HG03565 (cell line): ENCODE measurements at regions not wholly inside any gene's neighbourhood (a gene's known extent, or its start where the extent isn't known, plus 50 kb on each side); places are given as distances from the start of the nearest gene placed in this dataset.
A peak's percentile ranks its signal among the peaks of the same experiment; 100 is the strongest.
"Not testable (repeated sequence)": the region's sequence is repeated elsewhere in the genome, so short reads cannot be mapped to it uniquely, and the experiment has no call there.

Experiments used
- ATAC-seq: cut with Tn5 transposase; IDR thresholded peaks from one replicate; pipeline ENCODE4 v1.9.1; 2021; ENCODE audit warnings: mild to moderate bottlenecking, moderate library complexity; ENCODE audit not compliant: unreplicated experiment

DNA sequence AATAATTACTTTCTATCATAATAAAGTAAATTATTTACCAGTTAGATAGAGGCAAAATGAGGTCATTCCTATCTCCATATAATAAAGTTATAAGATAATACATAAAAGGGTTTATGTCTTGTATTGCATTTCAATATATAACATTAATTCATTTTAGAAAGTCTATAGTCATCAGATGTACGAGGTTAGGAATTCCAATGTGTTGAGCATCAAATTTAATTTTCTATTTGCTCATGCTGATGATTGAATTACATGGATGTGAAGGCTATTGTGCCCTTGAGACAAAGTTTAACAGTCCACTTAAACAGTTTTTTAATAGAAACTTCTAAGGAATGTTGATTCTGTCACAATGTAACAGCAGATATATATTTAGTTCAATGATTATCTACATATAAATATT, 678.3 kb upstream of the LRRN3 start:
- ATAC-seq = no peak

DNA sequence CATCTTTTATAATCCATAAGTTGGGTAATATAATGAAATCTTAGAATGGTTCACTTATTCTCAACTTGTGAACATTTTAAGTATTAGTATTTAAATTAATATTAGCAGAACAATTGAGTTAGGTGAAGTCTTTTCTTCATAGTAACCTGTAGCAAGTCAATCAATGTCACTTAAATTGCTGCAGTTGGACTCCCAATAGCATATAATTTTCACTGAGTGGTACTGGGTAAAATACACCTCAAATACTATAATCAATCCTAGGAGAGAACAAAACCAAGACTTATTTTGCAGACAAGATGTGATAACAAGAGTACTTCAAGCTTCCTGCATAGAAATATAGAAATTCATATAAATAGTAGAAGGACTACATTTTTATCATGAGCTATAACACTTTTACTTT, 677.9 kb upstream of the LRRN3 start:
- no peak for ATAC-seq

- no peak for ATAC-seq
Measured at GRCh38 chr7:110417611-110418010, 673.3 kb upstream of the LRRN3 start.

GRCh38 chr7:110418659-110419280, 672.2 kb upstream of the LRRN3 start:
- ATAC-seq = no peak

DNA sequence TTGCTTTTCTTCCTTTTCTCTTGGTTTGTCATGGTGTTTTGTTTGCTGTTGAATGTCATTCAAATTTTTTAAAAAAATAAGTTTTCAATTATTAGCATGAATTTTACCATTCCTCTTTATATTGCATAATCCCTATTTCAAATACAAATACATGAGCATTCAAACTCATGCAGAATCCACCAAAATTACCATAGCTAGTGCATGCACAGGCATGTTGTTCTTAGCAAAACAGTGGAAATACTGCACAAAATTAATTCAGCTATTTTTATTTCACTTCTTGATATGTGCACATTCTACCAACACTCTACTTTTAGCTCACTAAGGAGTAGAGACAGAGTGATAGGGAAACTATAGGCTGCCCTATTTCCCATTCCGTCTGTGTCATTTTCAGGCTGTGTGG, 670.1 kb upstream of the LRRN3 start:
- no peak for ATAC-seq

- ATAC-seq = no peak
Measured at GRCh38 chr7:110421490-110422241, 669.3 kb upstream of the LRRN3 start.

GRCh38 chr7:110432061-110432553, 658.8 kb upstream of the LRRN3 start:
- no peak for ATAC-seq

DNA sequence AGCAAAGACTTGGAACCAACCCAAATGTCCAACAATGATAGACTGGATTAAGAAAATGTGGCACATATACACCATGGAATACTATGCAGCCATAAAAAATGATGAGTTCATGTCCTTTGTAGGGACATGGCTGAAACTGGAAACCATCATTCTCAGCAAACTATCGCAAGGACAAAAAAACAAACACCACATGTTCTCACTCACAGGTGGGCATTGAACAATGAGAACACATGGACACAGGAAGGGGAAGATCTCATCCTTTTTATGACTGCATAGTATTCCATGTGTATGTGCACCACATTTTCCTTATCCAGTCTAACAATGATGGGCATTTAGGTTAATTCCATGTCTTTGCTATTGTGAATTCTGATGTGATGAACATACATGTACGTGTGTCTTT, 652.0 kb upstream of the LRRN3 start:
- ATAC-seq = not testable (repeated sequence)

GRCh38 chr7:110442381-110442837, 648.5 kb upstream of the LRRN3 start:
- peak; percentile 73 for ATAC-seq

DNA sequence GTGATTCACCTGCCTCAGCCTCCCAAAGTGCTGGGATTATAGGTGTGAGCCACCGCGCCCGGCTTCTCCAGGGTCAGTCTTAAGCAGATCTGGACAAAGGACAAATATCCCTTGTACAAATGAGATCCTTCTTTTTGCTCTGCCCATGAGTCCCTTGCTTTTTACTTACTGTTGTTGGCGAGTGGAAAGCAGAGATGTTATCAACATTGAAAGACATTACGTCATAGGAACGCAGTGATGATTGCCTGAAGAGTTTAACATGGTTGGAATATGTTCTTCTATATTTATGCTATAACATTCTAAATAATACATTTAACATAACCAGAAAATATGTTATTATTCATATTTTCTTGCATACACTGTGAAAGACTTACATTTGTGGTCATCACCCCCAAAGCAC, 644.3 kb upstream of the LRRN3 start:
- ATAC-seq = no peak

- peak; percentile 67 for ATAC-seq
Measured at GRCh38 chr7:110448918-110449317, 642.0 kb upstream of the LRRN3 start.

GRCh38 chr7:110454713-110455112, 636.2 kb upstream of the LRRN3 start:
- peak; percentile 68 for ATAC-seq

DNA sequence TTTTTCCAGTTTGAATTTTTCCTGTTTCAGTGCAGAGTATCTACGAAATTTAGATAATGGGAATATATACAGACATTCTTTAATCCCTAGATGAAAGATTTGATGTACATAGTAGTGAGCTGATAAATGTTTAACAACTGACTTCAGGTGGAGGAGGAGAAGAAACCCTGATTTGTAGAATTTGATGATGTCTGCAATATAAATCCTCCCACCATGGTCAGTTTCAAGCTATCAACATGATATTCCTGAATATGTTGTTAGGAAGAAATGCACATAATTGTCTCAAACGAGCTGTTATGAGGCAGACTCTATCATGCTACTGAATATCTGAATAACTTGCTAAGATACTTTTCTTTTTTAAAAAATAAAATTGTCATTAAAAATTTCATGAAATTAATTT, 629.3 kb upstream of the LRRN3 start:
- no peak for ATAC-seq

DNA sequence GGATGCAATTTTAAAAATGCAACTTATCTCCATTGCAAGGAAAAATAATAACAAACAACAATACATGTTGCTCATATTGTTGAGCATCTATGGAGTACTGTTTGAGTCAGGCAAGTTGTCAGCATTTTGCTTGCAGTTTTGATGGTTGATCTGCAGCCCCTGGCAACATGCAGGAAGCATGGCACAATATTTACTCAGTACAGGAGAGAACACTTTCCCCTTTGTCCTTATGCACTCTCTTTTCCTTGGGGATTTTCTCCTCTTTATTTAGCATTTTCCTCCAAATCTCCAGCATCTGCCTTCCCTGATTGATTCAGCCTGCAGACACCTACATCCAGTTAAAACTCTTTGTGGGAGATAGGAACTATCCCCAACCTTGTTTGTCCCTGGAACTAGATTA, 620.5 kb upstream of the LRRN3 start:
- ATAC-seq = no peak

- not testable (repeated sequence) for ATAC-seq
Measured at GRCh38 chr7:110472419-110472818, 618.5 kb upstream of the LRRN3 start.

DNA sequence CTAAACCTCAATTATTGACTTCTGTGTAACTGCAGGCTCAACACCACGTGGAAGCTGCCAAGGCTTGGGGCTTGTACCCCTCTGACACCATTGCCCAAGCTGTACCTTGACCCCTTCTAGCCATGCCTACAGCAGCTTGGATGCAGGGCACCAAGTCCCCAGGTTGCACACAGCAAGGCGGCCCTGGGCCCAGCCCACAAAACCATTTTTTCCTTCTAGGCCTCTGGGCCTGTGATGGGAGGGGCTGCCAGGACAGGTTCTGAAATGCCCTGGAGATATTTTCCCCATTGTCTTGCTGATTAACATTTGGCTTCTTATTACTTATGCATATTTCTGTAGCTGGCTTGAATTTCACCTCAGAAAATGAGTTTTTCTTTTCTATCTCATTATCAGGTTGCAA, 610.0 kb upstream of the LRRN3 start:
- ATAC-seq = no peak

- ATAC-seq = no peak
Measured at GRCh38 chr7:110483553-110483952, 607.4 kb upstream of the LRRN3 start.

GRCh38 chr7:110484356-110484755, 606.6 kb upstream of the LRRN3 start:
- no peak for ATAC-seq

- ATAC-seq = no peak
Measured at GRCh38 chr7:110486549-110486948, 604.4 kb upstream of the LRRN3 start.

- no peak for ATAC-seq
Measured at GRCh38 chr7:110502888-110503465, 588.0 kb upstream of the LRRN3 start.

- no peak for ATAC-seq
Measured at GRCh38 chr7:110507369-110507768, 583.6 kb upstream of the LRRN3 start.

- ATAC-seq = no peak
Measured at GRCh38 chr7:110507832-110508231, 583.1 kb upstream of the LRRN3 start.
